ENCODE measurements at regions not wholly inside any gene's neighbourhood (a gene's known extent, or its start where the extent isn't known, plus 50 kb on each side); places are given as distances from the start of the nearest gene placed in this dataset.

DNA sequence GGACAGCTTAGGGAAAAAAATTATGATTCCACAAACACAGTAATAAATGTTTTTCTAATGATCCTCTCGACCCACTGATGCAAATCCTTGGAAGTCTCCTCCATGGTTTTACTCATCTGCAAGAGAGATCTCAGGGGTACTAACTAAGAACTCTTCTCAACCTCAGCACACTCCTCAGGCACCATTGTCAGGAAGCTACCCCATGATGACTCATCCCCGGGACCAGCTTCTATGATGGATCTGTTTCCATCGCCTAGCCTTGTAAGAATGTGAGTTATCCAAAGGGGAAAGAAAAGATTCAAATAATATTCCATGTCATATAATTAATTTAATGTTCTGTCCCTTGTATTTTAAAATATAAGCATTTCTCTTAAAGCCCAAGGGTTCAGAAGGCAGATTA is 816.1 kb upstream of the IGFBP7 start:
- WGBS (ENCODE audit: extremely low coverage, insufficient coverage, insufficient read length): no CpG with 5 or more reads among the region's 3 CpGs

GRCh38 chr4:57924951-57925350 is 814.8 kb upstream of the IGFBP7 start:
- no peaks in the 10 kb centered on the region for H3K79me1 ChIP-seq (ENCODE audit: low read length)
- H3K36me3 ChIP-seq (ENCODE audit: control insufficient read depth in 1 of 2, insufficient read depth in 2 of 2, low read length in 2 of 2): no peaks in the 10 kb centered on the region
- H2AFZ ChIP-seq (ENCODE audit: insufficient read depth, low read length, poor library complexity): no peak overlapping the region
- H3K27ac ChIP-seq (ENCODE audit: low read depth, low read length): no peak overlapping the region
- H3K27me3 ChIP-seq (ENCODE audit: insufficient read depth, low read length): no peaks in the 10 kb centered on the region
- H3K23ac ChIP-seq (ENCODE audit: low read length): no peak overlapping the region
- H3K79me2 ChIP-seq (ENCODE audit: control insufficient read depth, insufficient read depth, low read length, poor library complexity): no peaks in the 10 kb centered on the region
- no peak overlapping the region for H3K14ac ChIP-seq (ENCODE audit: low read length)
- no peaks in the 10 kb centered on the region for H3K4me1 ChIP-seq (ENCODE audit: control insufficient read depth in 1 of 2, insufficient read depth in 2 of 2, low read length in 2 of 2)
- no peaks in the 10 kb centered on the region for H3K9me3 ChIP-seq (ENCODE audit: insufficient read depth, low read depth, low read length)
- H3K4me2 ChIP-seq (ENCODE audit: low read length): no peak overlapping the region
- no peak overlapping the region for H3K4me3 ChIP-seq (ENCODE audit: low read depth, low read length)
- H3K4ac ChIP-seq (ENCODE audit: low read depth, low read length): no peak overlapping the region
- no peak overlapping the region for H2BK120ac ChIP-seq (ENCODE audit: insufficient read depth, low read length, poor library complexity)
- H4K91ac ChIP-seq (ENCODE audit: low read depth, low read length): no peak overlapping the region
- no peak overlapping the region for H2BK12ac ChIP-seq (ENCODE audit: low read length)
- no peak overlapping the region for H4K8ac ChIP-seq (ENCODE audit: low read depth, low read length)
- DNase-seq: no peak
- no peak overlapping the region for H2BK5ac ChIP-seq (ENCODE audit: low read depth, low read length, poor library complexity)
- WGBS (ENCODE audit: extremely low coverage, insufficient coverage, insufficient read length): no CpG with 5 or more reads among the region's 1 CpG
- H2AK5ac ChIP-seq (ENCODE audit: low read length): no peak overlapping the region
- H3K18ac ChIP-seq (ENCODE audit: low read length): no peak overlapping the region
- no peak overlapping the region for H4K12ac ChIP-seq (ENCODE audit: low read depth, low read length)
- H3K9ac ChIP-seq (ENCODE audit: low read length): no peak overlapping the region

More for the DNA sequence above, 816.1 kb upstream of the IGFBP7 start:
- Histone ChIP-seq H3K79me1 (ENCODE audit: low read length) (no peaks in the 10 kb centered on the region), H3K36me3 (ENCODE audit: control insufficient read depth in 1 of 2, insufficient read depth in 2 of 2, low read length in 2 of 2) (no peaks in the 10 kb centered on the region), H3K4me1 (ENCODE audit: control insufficient read depth in 1 of 2, insufficient read depth in 2 of 2, low read length in 2 of 2) (no peaks in the 10 kb centered on the region), H4K8ac (ENCODE audit: low read depth, low read length) (no peak overlapping the region), H3K4me2 (ENCODE audit: low read length) (no peak overlapping the region), H2AFZ (ENCODE audit: insufficient read depth, low read length, poor library complexity) (no peak overlapping the region), H3K4ac (ENCODE audit: low read depth, low read length) (no peak overlapping the region), H4K12ac (ENCODE audit: low read depth, low read length) (no peak overlapping the region), H3K27ac (ENCODE audit: low read depth, low read length) (no peak overlapping the region), H2AK5ac (ENCODE audit: low read length) (no peak overlapping the region), H2BK120ac (ENCODE audit: insufficient read depth, low read length, poor library complexity) (no peak overlapping the region), H3K9ac (ENCODE audit: low read length) (no peak overlapping the region), H3K23ac (ENCODE audit: low read length) (no peak overlapping the region), H4K91ac (ENCODE audit: low read depth, low read length) (no peak overlapping the region), H3K79me2 (ENCODE audit: control insufficient read depth, insufficient read depth, low read length, poor library complexity) (no peaks in the 10 kb centered on the region), H3K18ac (ENCODE audit: low read length) (no peak overlapping the region), H2BK12ac (ENCODE audit: low read length) (no peak overlapping the region), H3K14ac (ENCODE audit: low read length) (no peak overlapping the region), H3K9me3 (ENCODE audit: insufficient read depth, low read depth, low read length) (no peaks in the 10 kb centered on the region), H3K27me3 (ENCODE audit: insufficient read depth, low read length) (no peaks in the 10 kb centered on the region), H3K4me3 (ENCODE audit: low read depth, low read length) (no peak overlapping the region), H2BK5ac (ENCODE audit: low read depth, low read length, poor library complexity) (no peak overlapping the region)
- DNase-seq: no peak

DNA sequence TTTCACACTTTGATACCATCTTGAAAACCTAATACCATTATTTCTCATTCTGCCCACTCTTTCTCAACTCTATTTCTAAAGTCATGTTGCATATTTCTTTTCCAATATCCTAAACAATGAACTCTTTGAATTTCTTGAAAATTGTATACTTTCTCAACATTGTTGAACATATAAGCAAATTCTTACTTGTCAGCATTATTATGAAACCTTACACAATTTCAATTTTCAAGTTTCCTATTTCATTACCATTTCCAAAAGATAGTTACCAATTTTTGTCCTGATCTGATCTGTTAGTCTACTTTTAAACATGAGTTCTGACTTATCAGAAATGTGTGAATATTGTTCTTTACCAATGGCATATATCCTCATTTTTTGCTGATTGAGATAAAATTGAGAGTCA is 806.3 kb upstream of the IGFBP7 start:
- no peak overlapping the region for H3K23ac ChIP-seq (ENCODE audit: low read length)
- H3K4me3 ChIP-seq (ENCODE audit: low read depth, low read length): no peak overlapping the region
- no peaks in the 10 kb centered on the region for H3K4me1 ChIP-seq (ENCODE audit: control insufficient read depth in 1 of 2, insufficient read depth in 2 of 2, low read length in 2 of 2)
- no peak overlapping the region for H2AK5ac ChIP-seq (ENCODE audit: low read length)
- no peaks in the 10 kb centered on the region for H3K36me3 ChIP-seq (ENCODE audit: control insufficient read depth in 1 of 2, insufficient read depth in 2 of 2, low read length in 2 of 2)
- H3K9ac ChIP-seq (ENCODE audit: low read length): no peak overlapping the region
- H2BK12ac ChIP-seq (ENCODE audit: low read length): no peak overlapping the region
- no peak overlapping the region for H3K18ac ChIP-seq (ENCODE audit: low read length)
- H4K8ac ChIP-seq (ENCODE audit: low read depth, low read length): no peak overlapping the region
- H3K14ac ChIP-seq (ENCODE audit: low read length): no peak overlapping the region
- no peak overlapping the region for H4K12ac ChIP-seq (ENCODE audit: low read depth, low read length)
- H2AFZ ChIP-seq (ENCODE audit: insufficient read depth, low read length, poor library complexity): no peak overlapping the region
- no peak overlapping the region for H3K27ac ChIP-seq (ENCODE audit: low read depth, low read length)
- no peaks in the 10 kb centered on the region for H3K79me1 ChIP-seq (ENCODE audit: low read length)
- H3K9me3 ChIP-seq (ENCODE audit: insufficient read depth, low read depth, low read length): peaks cover 3% of the 10 kb centered on the region
- H2BK5ac ChIP-seq (ENCODE audit: low read depth, low read length, poor library complexity): no peak overlapping the region
- no peak overlapping the region for H4K91ac ChIP-seq (ENCODE audit: low read depth, low read length)
- H3K27me3 ChIP-seq (ENCODE audit: insufficient read depth, low read length): no peaks in the 10 kb centered on the region
- H3K79me2 ChIP-seq (ENCODE audit: control insufficient read depth, insufficient read depth, low read length, poor library complexity): no peaks in the 10 kb centered on the region
- H3K4ac ChIP-seq (ENCODE audit: low read depth, low read length): no peak overlapping the region
- H3K4me2 ChIP-seq (ENCODE audit: low read length): no peak overlapping the region
- no peak overlapping the region for H2BK120ac ChIP-seq (ENCODE audit: insufficient read depth, low read length, poor library complexity)
- no peak for DNase-seq

GRCh38 chr4:57911203-57911602 is 801.0 kb upstream of the IGFBP7 start:
- H2AK5ac ChIP-seq (ENCODE audit: low read length): no peak overlapping the region
- H3K9me3 ChIP-seq (ENCODE audit: insufficient read depth, low read depth, low read length): no peaks in the 10 kb centered on the region
- no peaks in the 10 kb centered on the region for H3K4me1 ChIP-seq (ENCODE audit: control insufficient read depth in 1 of 2, insufficient read depth in 2 of 2, low read length in 2 of 2)
- H2BK5ac ChIP-seq (ENCODE audit: low read depth, low read length, poor library complexity): no peak overlapping the region
- H4K91ac ChIP-seq (ENCODE audit: low read depth, low read length): no peak overlapping the region
- H3K4me2 ChIP-seq (ENCODE audit: low read length): no peak overlapping the region
- no peak overlapping the region for H3K9ac ChIP-seq (ENCODE audit: low read length)
- H3K79me2 ChIP-seq (ENCODE audit: control insufficient read depth, insufficient read depth, low read length, poor library complexity): no peaks in the 10 kb centered on the region
- H3K4ac ChIP-seq (ENCODE audit: low read depth, low read length): no peak overlapping the region
- H4K12ac ChIP-seq (ENCODE audit: low read depth, low read length): no peak overlapping the region
- no peak overlapping the region for H3K4me3 ChIP-seq (ENCODE audit: low read depth, low read length)
- H2AFZ ChIP-seq (ENCODE audit: insufficient read depth, low read length, poor library complexity): no peak overlapping the region
- no peak overlapping the region for H3K27ac ChIP-seq (ENCODE audit: low read depth, low read length)
- H3K36me3 ChIP-seq (ENCODE audit: control insufficient read depth in 1 of 2, insufficient read depth in 2 of 2, low read length in 2 of 2): no peaks in the 10 kb centered on the region
- no peak overlapping the region for H3K14ac ChIP-seq (ENCODE audit: low read length)
- H3K79me1 ChIP-seq (ENCODE audit: low read length): no peaks in the 10 kb centered on the region
- no peaks in the 10 kb centered on the region for H3K27me3 ChIP-seq (ENCODE audit: insufficient read depth, low read length)
- no peak overlapping the region for H3K18ac ChIP-seq (ENCODE audit: low read length)
- H4K8ac ChIP-seq (ENCODE audit: low read depth, low read length): no peak overlapping the region
- DNase-seq: no peak
- H2BK12ac ChIP-seq (ENCODE audit: low read length): no peak overlapping the region
- no peak overlapping the region for H2BK120ac ChIP-seq (ENCODE audit: insufficient read depth, low read length, poor library complexity)
- H3K23ac ChIP-seq (ENCODE audit: low read length): no peak overlapping the region

DNA sequence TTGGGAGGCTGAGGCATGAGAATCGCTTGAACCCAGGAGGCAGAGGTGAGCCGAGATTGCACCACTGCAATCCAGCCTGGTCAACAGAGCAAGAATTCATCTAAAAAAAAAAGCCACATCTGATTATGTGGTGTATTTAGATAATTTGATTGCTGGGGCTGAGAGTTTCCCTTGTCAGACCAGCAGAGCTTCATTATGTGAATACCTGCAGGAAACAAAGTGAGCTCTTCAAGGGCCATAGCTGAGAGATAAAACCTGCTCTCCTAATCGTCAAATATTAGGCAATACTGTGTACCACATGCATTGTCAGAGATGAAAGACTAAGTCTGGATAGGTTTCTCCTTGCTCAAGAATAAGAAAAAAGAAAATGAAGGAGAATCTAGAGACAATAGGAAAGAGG is 800.0 kb upstream of the IGFBP7 start:
- H4K12ac ChIP-seq (ENCODE audit: low read depth, low read length): no peak overlapping the region
- H3K79me1 ChIP-seq (ENCODE audit: low read length): no peaks in the 10 kb centered on the region
- no peak overlapping the region for H3K23ac ChIP-seq (ENCODE audit: low read length)
- H3K4ac ChIP-seq (ENCODE audit: low read depth, low read length): no peak overlapping the region
- H3K4me1 ChIP-seq (ENCODE audit: control insufficient read depth in 1 of 2, insufficient read depth in 2 of 2, low read length in 2 of 2): no peaks in the 10 kb centered on the region
- no CpG with 5 or more reads among the region's 3 CpGs for WGBS (ENCODE audit: extremely low coverage, insufficient coverage, insufficient read length)
- H2BK5ac ChIP-seq (ENCODE audit: low read depth, low read length, poor library complexity): no peak overlapping the region
- H3K4me2 ChIP-seq (ENCODE audit: low read length): no peak overlapping the region
- no peaks in the 10 kb centered on the region for H3K9me3 ChIP-seq (ENCODE audit: insufficient read depth, low read depth, low read length)
- no peak overlapping the region for H3K4me3 ChIP-seq (ENCODE audit: low read depth, low read length)
- H3K9ac ChIP-seq (ENCODE audit: low read length): no peak overlapping the region
- H4K8ac ChIP-seq (ENCODE audit: low read depth, low read length): no peak overlapping the region
- H2AFZ ChIP-seq (ENCODE audit: insufficient read depth, low read length, poor library complexity): no peak overlapping the region
- H3K79me2 ChIP-seq (ENCODE audit: control insufficient read depth, insufficient read depth, low read length, poor library complexity): no peaks in the 10 kb centered on the region
- H3K18ac ChIP-seq (ENCODE audit: low read length): no peak overlapping the region
- no peak overlapping the region for H2BK12ac ChIP-seq (ENCODE audit: low read length)
- no peak overlapping the region for H3K27ac ChIP-seq (ENCODE audit: low read depth, low read length)
- peak; percentile 85 to 96 for DNase-seq
- H3K14ac ChIP-seq (ENCODE audit: low read length): no peak overlapping the region
- H4K91ac ChIP-seq (ENCODE audit: low read depth, low read length): no peak overlapping the region
- H3K36me3 ChIP-seq (ENCODE audit: control insufficient read depth in 1 of 2, insufficient read depth in 2 of 2, low read length in 2 of 2): no peaks in the 10 kb centered on the region
- H2BK120ac ChIP-seq (ENCODE audit: insufficient read depth, low read length, poor library complexity): no peak overlapping the region
- no peak overlapping the region for H2AK5ac ChIP-seq (ENCODE audit: low read length)
- no peaks in the 10 kb centered on the region for H3K27me3 ChIP-seq (ENCODE audit: insufficient read depth, low read length)

All from trophoblast cell (in vitro differentiated cells and primary cell).